ENCODE measurements at regions not wholly inside any gene's neighbourhood (a gene's known extent, or its start where the extent isn't known, plus 50 kb on each side); places are given as distances from the start of the nearest gene placed in this dataset.

DNA sequence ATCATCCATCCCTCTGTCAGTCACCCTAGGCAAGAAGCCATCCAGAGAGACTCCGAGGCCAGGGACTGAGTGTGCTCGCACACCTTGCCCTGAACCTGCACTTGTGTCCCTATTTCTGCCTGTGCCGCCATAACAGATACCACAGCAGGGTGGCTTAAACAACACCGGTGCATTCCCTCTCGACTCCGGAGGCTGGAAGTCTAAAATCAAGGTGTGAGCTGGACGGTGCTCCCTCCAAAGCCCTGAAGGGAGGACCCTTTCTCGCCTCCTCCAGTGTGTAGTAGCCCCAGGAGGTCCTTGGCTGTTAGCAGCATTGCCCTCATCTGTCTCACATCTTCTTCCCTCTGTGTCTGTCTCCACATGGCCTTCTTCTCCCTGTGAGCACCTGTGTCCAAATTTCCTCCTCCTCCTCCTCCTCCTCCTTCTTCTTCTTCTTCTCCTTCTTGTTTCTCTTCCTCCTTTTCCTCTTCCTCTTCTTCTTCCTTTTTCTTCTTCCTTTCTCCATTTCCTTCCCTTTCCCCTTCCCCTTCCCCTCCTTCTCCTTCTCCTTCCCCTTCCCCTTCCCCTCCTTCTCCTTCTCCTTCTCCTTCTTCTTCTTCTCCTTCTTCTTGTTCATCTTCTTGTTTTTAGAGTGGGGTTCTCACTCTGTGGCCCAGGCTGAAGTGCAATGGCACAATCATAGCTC lies 98.1 kb upstream of the ENPP6 start:
- DNase-seq: no peak
- no peak overlapping the region for H3K4me3 Mint-ChIP-seq
- ATAC-seq: no peak
- H3K27me3 Mint-ChIP-seq (ENCODE audit: low read depth): no peaks in the 10 kb centered on the region
- no peaks in the 10 kb centered on the region for H3K9me3 Mint-ChIP-seq
- peaks cover 42% of the 10 kb centered on the region for H3K4me1 Mint-ChIP-seq (ENCODE audit: low read depth)
- no peaks in the 10 kb centered on the region for H3K36me3 Mint-ChIP-seq (ENCODE audit: insufficient read depth)

DNA sequence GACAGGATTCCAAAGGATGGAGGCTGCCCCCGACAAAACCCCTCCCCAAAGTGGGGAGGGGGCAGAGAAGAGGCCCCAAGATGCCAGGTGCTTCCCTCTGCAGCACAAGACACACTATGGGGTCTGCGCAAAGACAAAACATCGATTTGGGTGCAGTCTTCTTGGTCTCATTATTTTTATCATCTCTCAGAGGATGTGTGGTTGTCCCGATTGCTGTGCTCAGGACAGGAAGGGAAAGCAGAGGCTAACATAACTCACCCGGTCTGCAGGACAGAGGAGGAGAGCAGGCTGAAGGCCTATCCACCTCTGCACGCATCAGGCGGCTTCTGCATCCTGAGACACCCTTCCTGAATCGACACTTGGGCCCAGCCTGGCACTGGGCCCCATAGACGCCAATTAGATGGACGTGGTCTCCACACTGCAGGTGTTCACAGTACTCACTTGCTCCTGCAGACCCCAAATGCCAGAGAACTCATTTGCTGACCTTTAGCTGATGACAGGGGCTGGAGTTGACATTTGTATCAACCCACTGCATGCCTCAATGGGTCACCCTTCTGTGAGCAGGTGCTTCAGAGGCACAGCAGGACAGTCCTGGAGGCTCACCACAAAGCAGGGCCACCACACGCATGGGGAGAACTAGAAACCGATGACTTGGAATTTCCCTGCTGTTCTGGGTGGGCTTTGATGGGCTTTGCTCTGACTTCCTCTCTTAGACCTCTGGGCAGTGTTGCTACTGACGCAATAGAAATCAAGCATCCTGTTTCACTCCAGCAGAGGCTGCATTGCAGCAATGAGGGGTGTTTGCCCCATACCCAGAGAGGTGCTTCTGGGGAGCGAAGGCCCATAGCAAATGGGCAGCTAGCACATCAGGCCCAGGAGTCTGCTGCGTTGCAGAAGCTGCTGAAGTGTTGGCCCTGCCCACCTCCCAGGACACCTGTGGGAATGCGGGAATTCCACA lies 96.3 kb upstream of the ENPP6 start:
- no peak overlapping the region for H3K4me3 Mint-ChIP-seq
- no peaks in the 10 kb centered on the region for H3K9me3 Mint-ChIP-seq
- DNase-seq: no peak
- peaks cover 47% of the 10 kb centered on the region for H3K4me1 Mint-ChIP-seq (ENCODE audit: low read depth)
- H3K27me3 Mint-ChIP-seq (ENCODE audit: low read depth): no peaks in the 10 kb centered on the region
- no peak for ATAC-seq
- no peaks in the 10 kb centered on the region for H3K36me3 Mint-ChIP-seq (ENCODE audit: insufficient read depth)

DNA sequence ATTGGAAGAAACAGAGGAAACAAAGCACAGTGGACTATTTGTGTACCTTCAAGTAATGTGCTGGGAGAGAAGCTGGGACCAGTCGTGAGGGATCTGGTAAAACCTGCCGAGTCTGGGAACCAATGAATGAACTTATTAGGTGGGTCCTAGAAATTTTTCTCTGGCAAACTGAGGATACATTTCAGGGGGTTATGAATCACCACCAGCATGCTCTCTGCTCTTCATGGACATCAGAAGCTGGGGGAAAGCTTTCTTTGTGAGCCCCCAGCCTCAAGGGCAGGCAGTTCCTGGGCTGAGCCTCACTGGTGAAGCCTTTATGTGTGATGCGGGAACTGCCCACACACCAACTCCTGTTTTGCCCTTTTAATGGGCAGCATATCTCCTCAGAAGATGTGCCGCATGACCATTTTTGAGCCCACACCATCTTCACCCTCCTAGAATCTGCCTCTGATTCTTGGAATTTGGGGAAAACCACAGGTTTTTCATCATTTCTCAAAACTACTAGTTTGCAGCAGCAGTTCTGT lies 95.4 kb upstream of the ENPP6 start:
- no peaks in the 10 kb centered on the region for H3K9me3 Mint-ChIP-seq
- no peaks in the 10 kb centered on the region for H3K27me3 Mint-ChIP-seq (ENCODE audit: low read depth)
- ATAC-seq: no peak
- no peak for DNase-seq
- no peak overlapping the region for H3K4me3 Mint-ChIP-seq
- H3K36me3 Mint-ChIP-seq (ENCODE audit: insufficient read depth): no peaks in the 10 kb centered on the region
- peaks cover 43% of the 10 kb centered on the region for H3K4me1 Mint-ChIP-seq (ENCODE audit: low read depth)

- H3K36me3 Mint-ChIP-seq (ENCODE audit: insufficient read depth): no peaks in the 10 kb centered on the region
- H3K4me1 Mint-ChIP-seq (ENCODE audit: low read depth): peaks cover 43% of the 10 kb centered on the region
- DNase-seq (no peak), ATAC-seq (no peak)
- no peak overlapping the region for H3K4me3 Mint-ChIP-seq
- H3K27me3 Mint-ChIP-seq (ENCODE audit: low read depth): no peaks in the 10 kb centered on the region
- H3K9me3 Mint-ChIP-seq: no peaks in the 10 kb centered on the region
Observed at GRCh38 chr4:184312126-184312525, 94.5 kb upstream of the ENPP6 start.

GRCh38 chr4:184310881-184311709 lies 93.4 kb upstream of the ENPP6 start:
- no peaks in the 10 kb centered on the region for H3K9me3 Mint-ChIP-seq
- no peak for DNase-seq
- no peaks in the 10 kb centered on the region for H3K27me3 Mint-ChIP-seq (ENCODE audit: low read depth)
- peaks cover 43% of the 10 kb centered on the region for H3K4me1 Mint-ChIP-seq (ENCODE audit: low read depth)
- ATAC-seq: no peak
- no peaks in the 10 kb centered on the region for H3K36me3 Mint-ChIP-seq (ENCODE audit: insufficient read depth)
- no peak overlapping the region for H3K4me3 Mint-ChIP-seq

GRCh38 chr4:184310171-184310567 lies 92.5 kb upstream of the ENPP6 start:
- no peak overlapping the region for H3K4me3 Mint-ChIP-seq

DNA sequence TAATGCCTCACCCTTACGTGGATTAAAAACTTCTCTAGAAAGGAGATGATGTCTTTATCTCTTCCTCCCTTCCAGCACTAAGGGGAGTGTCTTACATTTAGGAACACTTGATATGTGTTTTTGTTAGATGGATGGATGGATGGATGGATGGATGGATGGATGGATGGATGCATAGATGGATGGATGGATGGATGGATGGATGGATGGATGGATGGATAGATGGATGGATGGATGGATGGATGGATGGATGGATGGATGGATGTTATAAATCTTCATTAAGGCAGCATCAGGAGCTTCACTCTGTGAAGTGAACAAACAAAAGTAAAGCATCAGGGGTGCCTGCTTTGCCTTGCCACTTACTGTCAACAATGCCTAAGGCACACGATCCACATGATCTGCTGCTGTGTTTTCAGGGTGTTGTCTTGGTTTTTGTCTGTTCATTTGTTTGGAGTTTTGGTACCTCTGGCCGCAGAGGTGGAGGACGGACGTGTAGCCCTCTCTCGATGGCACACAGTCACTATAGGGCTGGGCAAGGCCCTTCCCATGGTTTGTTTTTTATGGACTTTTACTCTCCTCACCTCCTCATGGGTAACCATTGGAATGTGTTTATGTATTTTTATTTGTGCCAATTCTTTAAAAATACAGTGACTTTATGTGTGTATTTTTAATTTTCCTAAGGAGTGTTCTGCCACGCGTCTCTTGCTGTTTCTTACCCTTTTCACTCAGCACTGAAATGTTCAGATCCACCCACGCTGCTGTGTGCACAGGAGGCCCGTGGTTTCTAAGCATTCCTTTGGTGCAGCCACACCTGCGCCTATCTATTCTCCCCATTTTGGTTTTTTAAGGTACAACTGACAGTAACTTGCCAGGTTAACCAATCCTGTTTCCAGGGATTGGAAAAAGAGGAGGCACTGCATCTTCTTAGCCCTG lies 91.8 kb upstream of the ENPP6 start:
- H3K4me1 Mint-ChIP-seq (ENCODE audit: low read depth): peaks cover 42% of the 10 kb centered on the region
- H3K4me3 Mint-ChIP-seq: no peak overlapping the region
- H3K9me3 Mint-ChIP-seq: peaks cover 3% of the 10 kb centered on the region
- DNase-seq: peak; percentile 43
- peak; percentile 70 to 73 for ATAC-seq
- no peaks in the 10 kb centered on the region for H3K36me3 Mint-ChIP-seq (ENCODE audit: insufficient read depth)
- H3K27me3 Mint-ChIP-seq (ENCODE audit: low read depth): no peaks in the 10 kb centered on the region

More at GRCh38 chr4:184310171-184310567, 92.5 kb upstream of the ENPP6 start:
- DNase-seq (peak; percentile 33), ATAC-seq (peak; percentile 61 to 74)
- Mint-ChIP-seq H3K9me3 (no peaks in the 10 kb centered on the region), H3K27me3 (ENCODE audit: low read depth) (no peaks in the 10 kb centered on the region), H3K4me1 (ENCODE audit: low read depth) (peaks cover 43% of the 10 kb centered on the region), H3K36me3 (ENCODE audit: insufficient read depth) (no peaks in the 10 kb centered on the region)

- DNase-seq: no peak
- Mint-ChIP-seq H3K36me3 (ENCODE audit: insufficient read depth) (no peaks in the 10 kb centered on the region), H3K4me3 (no peak overlapping the region), H3K9me3 (peaks cover 14% of the 10 kb centered on the region), H3K4me1 (ENCODE audit: low read depth) (peaks cover 28% of the 10 kb centered on the region), H3K27me3 (ENCODE audit: low read depth) (no peaks in the 10 kb centered on the region)
- peak; percentile 23 to 24 for ATAC-seq
Observed at GRCh38 chr4:184306949-184307348, 89.3 kb upstream of the ENPP6 start.

GRCh38 chr4:184306470-184306869 lies 88.8 kb upstream of the ENPP6 start:
- Mint-ChIP-seq H3K36me3 (ENCODE audit: insufficient read depth) (no peaks in the 10 kb centered on the region), H3K4me3 (no peak overlapping the region), H3K9me3 (peaks cover 14% of the 10 kb centered on the region), H3K27me3 (ENCODE audit: low read depth) (no peaks in the 10 kb centered on the region), H3K4me1 (ENCODE audit: low read depth) (peaks cover 26% of the 10 kb centered on the region)
- no peak for DNase-seq
- ATAC-seq: no peak

- H3K4me1 Mint-ChIP-seq (ENCODE audit: low read depth): no peaks in the 10 kb centered on the region
- no peak overlapping the region for H3K4me3 Mint-ChIP-seq
- no peaks in the 10 kb centered on the region for H3K36me3 Mint-ChIP-seq (ENCODE audit: insufficient read depth)
- peaks cover 14% of the 10 kb centered on the region for H3K9me3 Mint-ChIP-seq
- DNase-seq: no peak
- H3K27me3 Mint-ChIP-seq (ENCODE audit: low read depth): no peaks in the 10 kb centered on the region
- ATAC-seq: no peak
Observed at GRCh38 chr4:184300816-184301215, 83.1 kb upstream of the ENPP6 start.

DNA sequence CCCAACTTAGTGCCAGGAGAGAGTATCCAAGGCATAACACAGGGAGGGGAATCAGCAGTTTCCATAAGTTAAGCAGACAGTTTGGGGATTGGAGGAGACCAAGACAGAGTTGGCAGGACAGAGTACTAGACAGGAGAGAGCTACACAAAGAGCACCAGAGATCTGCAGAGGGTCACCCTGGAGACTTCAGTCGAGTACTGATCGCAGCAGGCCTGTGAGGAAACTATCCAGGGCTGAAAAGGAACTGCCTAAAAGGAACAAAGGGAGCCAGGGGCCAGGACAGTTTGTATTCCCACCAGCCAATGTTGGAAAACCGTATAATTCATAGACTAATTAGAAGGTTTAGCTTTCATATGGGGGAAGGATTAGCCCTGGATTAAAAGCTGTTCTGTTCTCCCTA lies 80.6 kb upstream of the ENPP6 start:
- ATAC-seq: no peak
- peaks cover 5% of the 10 kb centered on the region for H3K9me3 Mint-ChIP-seq
- no peak overlapping the region for H3K4me3 Mint-ChIP-seq
- H3K4me1 Mint-ChIP-seq (ENCODE audit: low read depth): no peaks in the 10 kb centered on the region
- DNase-seq: no peak
- H3K36me3 Mint-ChIP-seq (ENCODE audit: insufficient read depth): no peaks in the 10 kb centered on the region
- H3K27me3 Mint-ChIP-seq (ENCODE audit: low read depth): no peaks in the 10 kb centered on the region

GRCh38 chr4:184295206-184295605 lies 77.5 kb upstream of the ENPP6 start:
- H3K4me1 Mint-ChIP-seq (ENCODE audit: low read depth): peaks cover 2% of the 10 kb centered on the region
- no peak overlapping the region for H3K4me3 Mint-ChIP-seq
- DNase-seq: no peak
- H3K27me3 Mint-ChIP-seq (ENCODE audit: low read depth): no peaks in the 10 kb centered on the region
- H3K36me3 Mint-ChIP-seq (ENCODE audit: insufficient read depth): no peaks in the 10 kb centered on the region
- ATAC-seq: no peak
- H3K9me3 Mint-ChIP-seq: no peaks in the 10 kb centered on the region

- no peak for DNase-seq
- H3K4me1 Mint-ChIP-seq (ENCODE audit: low read depth): peaks cover 8% of the 10 kb centered on the region
- H3K36me3 Mint-ChIP-seq (ENCODE audit: insufficient read depth): no peaks in the 10 kb centered on the region
- ATAC-seq: no peak
- H3K27me3 Mint-ChIP-seq (ENCODE audit: low read depth): no peaks in the 10 kb centered on the region
- H3K4me3 Mint-ChIP-seq: no peak overlapping the region
- H3K9me3 Mint-ChIP-seq: no peaks in the 10 kb centered on the region
Observed at GRCh38 chr4:184294606-184295133, 77.0 kb upstream of the ENPP6 start.
